ENCODE measurements at regions not wholly inside any gene's neighbourhood (a gene's known extent, or its start where the extent isn't known, plus 50 kb on each side); places are given as distances from the start of the nearest gene placed in this dataset.
A peak's percentile ranks its signal among the peaks of the same experiment; 100 is the strongest.

DNA sequence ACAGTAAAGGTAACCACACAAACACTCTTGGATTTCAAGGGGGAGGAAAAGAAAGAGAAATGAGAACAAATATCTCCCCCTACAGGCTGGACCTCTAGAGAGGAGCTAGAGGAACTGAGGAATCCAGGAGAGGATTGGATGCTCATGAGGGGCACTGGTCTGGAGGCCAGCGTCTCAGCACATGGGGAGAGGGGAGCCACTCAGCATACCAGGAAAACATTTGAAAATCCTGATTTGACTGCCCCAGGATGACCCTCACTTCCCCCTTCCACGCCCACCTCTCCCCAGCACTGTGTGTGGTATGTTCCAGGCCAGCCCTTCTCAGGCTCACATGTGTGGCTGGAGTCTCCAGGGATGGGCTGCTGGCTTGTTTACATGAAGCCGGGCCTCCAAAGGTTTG is 396.8 kb upstream of the ID2 start:
- no peak for TF ChIP-seq ZFX (IDR thresholded peaks at IDR 0.05)
- TF ChIP-seq, protein P1, sequence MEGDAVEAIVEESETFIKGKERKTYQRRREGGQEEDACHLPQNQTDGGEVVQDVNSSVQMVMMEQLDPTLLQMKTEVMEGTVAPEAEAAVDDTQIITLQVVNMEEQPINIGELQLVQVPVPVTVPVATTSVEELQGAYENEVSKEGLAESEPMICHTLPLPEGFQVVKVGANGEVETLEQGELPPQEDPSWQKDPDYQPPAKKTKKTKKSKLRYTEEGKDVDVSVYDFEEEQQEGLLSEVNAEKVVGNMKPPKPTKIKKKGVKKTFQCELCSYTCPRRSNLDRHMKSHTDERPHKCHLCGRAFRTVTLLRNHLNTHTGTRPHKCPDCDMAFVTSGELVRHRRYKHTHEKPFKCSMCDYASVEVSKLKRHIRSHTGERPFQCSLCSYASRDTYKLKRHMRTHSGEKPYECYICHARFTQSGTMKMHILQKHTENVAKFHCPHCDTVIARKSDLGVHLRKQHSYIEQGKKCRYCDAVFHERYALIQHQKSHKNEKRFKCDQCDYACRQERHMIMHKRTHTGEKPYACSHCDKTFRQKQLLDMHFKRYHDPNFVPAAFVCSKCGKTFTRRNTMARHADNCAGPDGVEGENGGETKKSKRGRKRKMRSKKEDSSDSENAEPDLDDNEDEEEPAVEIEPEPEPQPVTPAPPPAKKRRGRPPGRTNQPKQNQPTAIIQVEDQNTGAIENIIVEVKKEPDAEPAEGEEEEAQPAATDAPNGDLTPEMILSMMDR (IDR thresholded peaks at IDR 0.05 in 2 of 3, conservative IDR thresholded peaks at IDR 0.05 in 1 of 3; ENCODE audit: borderline replicate concordance in 1 of 3, insufficient read depth in 1 of 3, low read depth in 2 of 3, low read length in 2 of 3): peak; percentile 4 to 51 (median 38); a peak in 4 of 6 replicates
- no peak for TF ChIP-seq ZNF274 (IDR thresholded peaks at IDR 0.05; ENCODE audit: low read depth, low read length)
- TF ChIP-seq, protein P2, sequence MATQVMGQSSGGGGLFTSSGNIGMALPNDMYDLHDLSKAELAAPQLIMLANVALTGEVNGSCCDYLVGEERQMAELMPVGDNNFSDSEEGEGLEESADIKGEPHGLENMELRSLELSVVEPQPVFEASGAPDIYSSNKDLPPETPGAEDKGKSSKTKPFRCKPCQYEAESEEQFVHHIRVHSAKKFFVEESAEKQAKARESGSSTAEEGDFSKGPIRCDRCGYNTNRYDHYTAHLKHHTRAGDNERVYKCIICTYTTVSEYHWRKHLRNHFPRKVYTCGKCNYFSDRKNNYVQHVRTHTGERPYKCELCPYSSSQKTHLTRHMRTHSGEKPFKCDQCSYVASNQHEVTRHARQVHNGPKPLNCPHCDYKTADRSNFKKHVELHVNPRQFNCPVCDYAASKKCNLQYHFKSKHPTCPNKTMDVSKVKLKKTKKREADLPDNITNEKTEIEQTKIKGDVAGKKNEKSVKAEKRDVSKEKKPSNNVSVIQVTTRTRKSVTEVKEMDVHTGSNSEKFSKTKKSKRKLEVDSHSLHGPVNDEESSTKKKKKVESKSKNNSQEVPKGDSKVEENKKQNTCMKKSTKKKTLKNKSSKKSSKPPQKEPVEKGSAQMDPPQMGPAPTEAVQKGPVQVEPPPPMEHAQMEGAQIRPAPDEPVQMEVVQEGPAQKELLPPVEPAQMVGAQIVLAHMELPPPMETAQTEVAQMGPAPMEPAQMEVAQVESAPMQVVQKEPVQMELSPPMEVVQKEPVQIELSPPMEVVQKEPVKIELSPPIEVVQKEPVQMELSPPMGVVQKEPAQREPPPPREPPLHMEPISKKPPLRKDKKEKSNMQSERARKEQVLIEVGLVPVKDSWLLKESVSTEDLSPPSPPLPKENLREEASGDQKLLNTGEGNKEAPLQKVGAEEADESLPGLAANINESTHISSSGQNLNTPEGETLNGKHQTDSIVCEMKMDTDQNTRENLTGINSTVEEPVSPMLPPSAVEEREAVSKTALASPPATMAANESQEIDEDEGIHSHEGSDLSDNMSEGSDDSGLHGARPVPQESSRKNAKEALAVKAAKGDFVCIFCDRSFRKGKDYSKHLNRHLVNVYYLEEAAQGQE (IDR thresholded peaks at IDR 0.05; ENCODE audit: low read depth): no peak
- no peak for TF ChIP-seq POLR2A (IDR thresholded peaks at IDR 0.05; ENCODE audit: borderline replicate concordance, extremely low read depth, insufficient read depth, insufficient read length)
